ENCODE measurements at regions not wholly inside any gene's neighbourhood (a gene's known extent, or its start where the extent isn't known, plus 50 kb on each side); places are given as distances from the start of the nearest gene placed in this dataset.

DNA sequence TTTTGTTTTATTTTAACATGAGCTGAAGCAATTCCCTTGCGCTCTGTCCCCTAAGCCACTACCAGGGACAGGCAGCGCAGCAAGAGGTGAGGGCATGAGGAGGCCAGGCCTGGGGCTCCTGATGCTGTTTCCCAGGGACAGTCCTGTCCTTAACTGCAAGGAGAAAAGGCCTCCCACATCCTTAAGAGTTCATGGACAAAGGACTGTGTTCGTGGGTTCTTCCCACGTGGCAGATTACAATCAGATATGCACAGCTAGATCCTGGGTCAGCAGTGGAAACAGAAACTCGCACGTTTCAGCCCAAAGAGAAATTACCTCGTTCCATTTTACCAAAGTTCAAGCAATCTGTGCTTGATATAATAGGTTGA, 85.8 kb downstream of the MIS18A start:
- H3K4me1 ChIP-seq (ENCODE audit: insufficient read depth, low read length): no peaks in the 10 kb centered on the region
- ATAC-seq (no peak), DNase-seq (no peak)
- no peak overlapping the region for H3K4me2 ChIP-seq (ENCODE audit: low read length)
- no peak for TF ChIP-seq EZH2 (IDR thresholded peaks at IDR 0.05; ENCODE audit: low read length, unreplicated experiment)
- no peaks in the 10 kb centered on the region for H3F3A ChIP-seq (ENCODE audit: low read length, unreplicated experiment)
- H3K36me3 ChIP-seq (ENCODE audit: low read depth, low read length): no peaks in the 10 kb centered on the region
- ChIA-PET CTCF (interaction anchor here (0.7 kb wide), 1 partner anchor 397 kb away, joined by 3 read pairs; no protein-coding TSS in a partner anchor), POLR2A (ENCODE audit: unreplicated experiment) (no interaction called here)
- intact Hi-C loops (cut with micrococcal nuclease): no loop called here
- H3K79me2 ChIP-seq (ENCODE audit: low read length): no peaks in the 10 kb centered on the region
- no TSS peak for BruUV-seq (replicated peaks)
- H3K9ac ChIP-seq (ENCODE audit: low read length): no peak overlapping the region
- H3K27ac ChIP-seq (ENCODE audit: low read length): no peak overlapping the region
- H3K27me3 ChIP-seq (ENCODE audit: low read length): peaks cover 77% of the 10 kb centered on the region
- H2AFZ ChIP-seq (ENCODE audit: low read length): no peak overlapping the region
- H3K9me3 ChIP-seq (ENCODE audit: low read length): no peaks in the 10 kb centered on the region
- H3K4me3 ChIP-seq (ENCODE audit: low read length): no peak overlapping the region
- no peaks in the 10 kb centered on the region for H3K9me2 ChIP-seq (replicated peaks; ENCODE audit: low read length)
- no peaks in the 10 kb centered on the region for H4K20me1 ChIP-seq (ENCODE audit: low read length)

- no peaks in the 10 kb centered on the region for H3K79me2 ChIP-seq (ENCODE audit: low read length)
- DNase-seq: no peak
- no peak overlapping the region for H2AFZ ChIP-seq (ENCODE audit: low read length)
- intact Hi-C loops (cut with micrococcal nuclease): no loop called here
- H3K9ac ChIP-seq (ENCODE audit: low read length): no peak overlapping the region
- H4K20me1 ChIP-seq (ENCODE audit: low read length): no peaks in the 10 kb centered on the region
- H3F3A ChIP-seq (ENCODE audit: low read length, unreplicated experiment): no peaks in the 10 kb centered on the region
- no peaks in the 10 kb centered on the region for H3K9me2 ChIP-seq (replicated peaks; ENCODE audit: low read length)
- ChIA-PET CTCF (no interaction called here), POLR2A (ENCODE audit: unreplicated experiment) (no interaction called here)
- no peaks in the 10 kb centered on the region for H3K36me3 ChIP-seq (ENCODE audit: low read depth, low read length)
- no peak overlapping the region for H3K4me3 ChIP-seq (ENCODE audit: low read length)
- BruUV-seq (replicated peaks): no TSS peak
- H3K4me1 ChIP-seq (ENCODE audit: insufficient read depth, low read length): no peaks in the 10 kb centered on the region
- no peaks in the 10 kb centered on the region for H3K9me3 ChIP-seq (ENCODE audit: low read length)
- H3K4me2 ChIP-seq (ENCODE audit: low read length): no peak overlapping the region
- TF ChIP-seq CTCF (conservative IDR thresholded peaks at IDR 0.05; ENCODE audit: low read depth, low read length) (no peak), EZH2 (IDR thresholded peaks at IDR 0.05; ENCODE audit: low read length, unreplicated experiment) (no peak)
- peaks cover 75% of the 10 kb centered on the region for H3K27me3 ChIP-seq (ENCODE audit: low read length)
- no peak for ATAC-seq
- no peak overlapping the region for H3K27ac ChIP-seq (ENCODE audit: low read length)
Measured at GRCh38 chr21:32192291-32193097, 86.4 kb downstream of the MIS18A start.

DNA sequence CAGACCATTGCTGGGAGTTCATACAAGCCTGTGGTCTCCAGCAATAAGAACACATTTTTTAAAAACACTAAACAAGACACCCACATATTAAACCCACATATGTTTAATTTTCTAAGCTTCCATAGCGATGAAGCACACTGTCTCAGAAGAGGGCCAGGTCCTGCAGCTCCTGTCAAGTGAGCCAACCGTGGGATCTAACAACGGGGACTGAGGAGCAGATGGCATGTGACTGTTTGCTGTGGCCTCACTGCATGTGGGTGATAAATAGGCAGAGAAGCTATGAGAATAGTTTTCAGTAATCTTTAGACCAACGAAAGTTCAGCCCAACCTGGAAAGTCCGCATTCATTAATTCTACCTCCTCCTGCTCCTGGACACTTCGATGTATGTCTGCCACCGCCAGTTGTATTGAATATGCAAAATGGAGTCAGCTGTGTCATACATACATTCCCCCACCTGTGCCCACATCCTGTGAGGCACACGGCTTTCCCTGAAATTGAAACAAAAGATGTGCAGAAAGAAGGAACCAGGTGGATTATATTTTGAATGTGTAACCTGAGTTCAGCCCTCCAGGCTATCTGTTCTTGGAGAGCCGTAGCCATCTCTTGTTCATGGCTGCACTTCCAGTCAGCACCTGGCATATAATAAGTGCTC, 88.2 kb downstream of the MIS18A start:
- intact Hi-C loops (cut with micrococcal nuclease): no loop called here
- POLR2A ChIA-PET (ENCODE audit: unreplicated experiment): no interaction called here
- CTCF ChIA-PET: no interaction called here
- no peak overlapping the region for H3K4me2 ChIP-seq (ENCODE audit: low read length)
- no peaks in the 10 kb centered on the region for H3K79me2 ChIP-seq (ENCODE audit: low read length)
- ATAC-seq (no peak), DNase-seq (no peak)
- BruUV-seq (replicated peaks): no TSS peak
- H4K20me1 ChIP-seq (ENCODE audit: low read length): no peaks in the 10 kb centered on the region
- no peaks in the 10 kb centered on the region for H3K36me3 ChIP-seq (ENCODE audit: low read depth, low read length)
- H3K4me1 ChIP-seq (ENCODE audit: insufficient read depth, low read length): no peaks in the 10 kb centered on the region
- H3K27ac ChIP-seq (ENCODE audit: low read length): no peak overlapping the region
- TF ChIP-seq CTCF (conservative IDR thresholded peaks at IDR 0.05; ENCODE audit: low read depth, low read length) (no peak), EZH2 (IDR thresholded peaks at IDR 0.05; ENCODE audit: low read length, unreplicated experiment) (no peak), EZH2phosphoT487 (IDR thresholded peaks at IDR 0.05; ENCODE audit: borderline replicate concordance, low read length) (no peak)
- no peak overlapping the region for H3K4me3 ChIP-seq (ENCODE audit: low read length)
- H3K27me3 ChIP-seq (ENCODE audit: low read length): peaks cover 79% of the 10 kb centered on the region
- no peaks in the 10 kb centered on the region for H3K9me2 ChIP-seq (replicated peaks; ENCODE audit: low read length)
- no peak overlapping the region for H3K9ac ChIP-seq (ENCODE audit: low read length)
- H3K9me3 ChIP-seq (ENCODE audit: low read length): no peaks in the 10 kb centered on the region
- no peaks in the 10 kb centered on the region for H3F3A ChIP-seq (ENCODE audit: low read length, unreplicated experiment)
- H2AFZ ChIP-seq (ENCODE audit: low read length): no peak overlapping the region
